Keratinocyte (primary cell): ENCODE measurements at regions not wholly inside any gene's neighbourhood (a gene's known extent, or its start where the extent isn't known, plus 50 kb on each side); places are given as distances from the start of the nearest gene placed in this dataset.

Experiments used
- DNase-seq: peaks from one replicate; pipeline ENCODE4 v3.0.0-alpha.2; 2011; ENCODE audit warnings: low read depth, missing footprints, low spot score
- FAIRE-seq: peaks from 2 replicates; lab custom pipeline; 2011; peaks lifted over from hg19 to GRCh38; lab: Jason Lieb, UNC
- H2AFZ ChIP-seq: 2 replicates; pipeline ENCODE4 v1.6.0; 2012; ENCODE audit warnings: low read length, control low read depth, inconsistent platforms; ENCODE audit not compliant: control insufficient read depth
- H3K27ac ChIP-seq: 2 replicates; pipeline ENCODE4 v1.5.1; 2011; ENCODE audit warnings: low read length; ENCODE audit not compliant: control insufficient read depth, insufficient read depth
- H3K27me3 ChIP-seq: 3 replicates; pipeline ENCODE4 v1.6.0; 2011; ENCODE audit warnings: low read length; ENCODE audit not compliant: control insufficient read depth, insufficient read depth; ENCODE audit errors: extremely low read depth
- H3K36me3 ChIP-seq, 2 experiments: 2 replicates in 1 of 2; 3 replicates in 1 of 2; pipeline ENCODE4 v1.5.1; 2011; ENCODE audit warnings: low read length in 2 of 2, mild to moderate bottlenecking in 1 of 2; ENCODE audit not compliant: control insufficient read depth in 2 of 2, insufficient read depth in 2 of 2; ENCODE audit errors: extremely low read depth in 1 of 2
- H3K4me1 ChIP-seq: 3 replicates; pipeline ENCODE4 v1.5.1; 2011; ENCODE audit warnings: low read length; ENCODE audit not compliant: control insufficient read depth, insufficient read depth; ENCODE audit errors: extremely low read depth
- H3K4me2 ChIP-seq: 3 replicates; pipeline ENCODE4 v1.6.0; 2011; ENCODE audit warnings: low read depth, low read length; ENCODE audit not compliant: control insufficient read depth, insufficient read depth; ENCODE audit errors: extremely low read depth
- H3K4me3 ChIP-seq, 3 experiments: fragments of 200-600 bp in 1 of 3; sonication (generic) in 1 of 3; 2 replicates in 2 of 3; 3 replicates in 1 of 3; pipeline ENCODE4 v1.5.1; 2011 to 2016; ENCODE audit warnings: low read length in 3 of 3, mild to moderate bottlenecking in 3 of 3, control low read depth in 2 of 3, inconsistent platforms in 1 of 3, low read depth in 1 of 3, mixed read lengths in 1 of 3, mixed run types in 1 of 3, moderate library complexity in 1 of 3; ENCODE audit not compliant: control insufficient read depth in 2 of 3, insufficient read depth in 2 of 3; ENCODE audit errors: extremely low read depth in 1 of 3
- H3K79me2 ChIP-seq: 2 replicates; pipeline ENCODE4 v1.6.0; 2012; ENCODE audit warnings: low read length; ENCODE audit not compliant: control insufficient read depth, insufficient read depth
- H3K9ac ChIP-seq: 3 replicates; pipeline ENCODE4 v1.6.0; 2011; ENCODE audit warnings: low read length; ENCODE audit not compliant: control insufficient read depth, insufficient read depth; ENCODE audit errors: extremely low read depth
- H3K9me1 ChIP-seq: 3 replicates; pipeline ENCODE4 v1.6.0; 2011; ENCODE audit warnings: low read length; ENCODE audit not compliant: control insufficient read depth, insufficient read depth; ENCODE audit errors: extremely low read depth
- H3K9me3 ChIP-seq: 2 replicates; pipeline ENCODE4 v1.5.1; 2012; ENCODE audit warnings: low read depth, low read length; ENCODE audit not compliant: control insufficient read depth
- H4K20me1 ChIP-seq: 3 replicates; pipeline ENCODE4 v1.6.0; 2011; ENCODE audit warnings: low read length; ENCODE audit not compliant: control insufficient read depth, insufficient read depth; ENCODE audit errors: extremely low read depth
- EZH2 ChIP-seq: IDR thresholded peaks from one replicate; pipeline ENCODE4 v1.6.1; 2012; ENCODE audit warnings: inconsistent platforms, mild to moderate bottlenecking, low read length, moderate library complexity
- dilution Hi-C: fragments of 300-500 bp; cut with MboI; formaldehyde crosslinking; loops from one replicate; pipeline ENCODE4 v1.7.0; 2020; ENCODE audit warnings: low sequenced_read_pairs; ENCODE audit not compliant: extremely low pct_ligation_motif_present
- TF ChIP-seq, protein P1 (sequence below), 3 experiments: IDR thresholded peaks in 1 of 3; conservative IDR thresholded peaks in 1 of 3; optimal IDR thresholded peaks in 1 of 3; 2 replicates in 2 of 3; 3 replicates in 1 of 3; pipeline versions ENCODE3 to v1.5.1; 2011; ENCODE audit warnings: low read length in 3 of 3, mild to moderate bottlenecking in 3 of 3, moderate library complexity in 2 of 3, control low read depth in 1 of 3, inconsistent platforms in 1 of 3; ENCODE audit not compliant: insufficient read depth in 2 of 3; ENCODE audit errors: extremely low read depth in 1 of 3

DNA sequence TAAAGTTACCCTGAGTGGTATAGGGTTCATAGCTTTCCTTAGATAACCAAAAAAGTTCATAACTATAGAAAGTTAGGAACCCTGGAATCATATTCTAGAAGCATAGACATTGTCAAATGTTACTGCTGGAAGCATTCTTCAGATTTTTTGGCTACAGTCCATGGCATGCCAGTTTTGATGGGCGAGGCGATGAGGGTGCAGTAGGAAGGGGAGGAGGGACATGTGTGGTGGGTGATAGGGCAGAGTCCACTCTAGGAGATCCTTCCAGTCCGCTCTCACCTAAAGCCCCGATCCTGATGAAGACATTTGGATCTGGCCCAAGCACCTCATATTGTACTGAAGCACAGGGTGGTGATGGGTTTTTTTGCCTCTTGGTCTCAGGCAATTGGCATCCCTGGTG lies 91.8 kb downstream of the HRH4 start:
- Histone ChIP-seq H3K4me2 (no peak overlapping the region), H3K27me3 (no peaks in the 10 kb centered on the region), H2AFZ (no peak overlapping the region), H3K9me3 (no peaks in the 10 kb centered on the region), H3K4me3 (no peak overlapping the region), H3K4me1 (peaks cover 7% of the 10 kb centered on the region), H3K27ac (no peak overlapping the region), H3K79me2 (no peaks in the 10 kb centered on the region), H4K20me1 (no peaks in the 10 kb centered on the region), H3K36me3 (no peaks in the 10 kb centered on the region), H3K9me1 (no peaks in the 10 kb centered on the region), H3K9ac (no peak overlapping the region)
- DNase-seq (no peak), FAIRE-seq (peak; percentile 36)
- TF ChIP-seq, protein P1, sequence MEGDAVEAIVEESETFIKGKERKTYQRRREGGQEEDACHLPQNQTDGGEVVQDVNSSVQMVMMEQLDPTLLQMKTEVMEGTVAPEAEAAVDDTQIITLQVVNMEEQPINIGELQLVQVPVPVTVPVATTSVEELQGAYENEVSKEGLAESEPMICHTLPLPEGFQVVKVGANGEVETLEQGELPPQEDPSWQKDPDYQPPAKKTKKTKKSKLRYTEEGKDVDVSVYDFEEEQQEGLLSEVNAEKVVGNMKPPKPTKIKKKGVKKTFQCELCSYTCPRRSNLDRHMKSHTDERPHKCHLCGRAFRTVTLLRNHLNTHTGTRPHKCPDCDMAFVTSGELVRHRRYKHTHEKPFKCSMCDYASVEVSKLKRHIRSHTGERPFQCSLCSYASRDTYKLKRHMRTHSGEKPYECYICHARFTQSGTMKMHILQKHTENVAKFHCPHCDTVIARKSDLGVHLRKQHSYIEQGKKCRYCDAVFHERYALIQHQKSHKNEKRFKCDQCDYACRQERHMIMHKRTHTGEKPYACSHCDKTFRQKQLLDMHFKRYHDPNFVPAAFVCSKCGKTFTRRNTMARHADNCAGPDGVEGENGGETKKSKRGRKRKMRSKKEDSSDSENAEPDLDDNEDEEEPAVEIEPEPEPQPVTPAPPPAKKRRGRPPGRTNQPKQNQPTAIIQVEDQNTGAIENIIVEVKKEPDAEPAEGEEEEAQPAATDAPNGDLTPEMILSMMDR (optimal IDR thresholded peaks at IDR 0.05 in 1 of 3, IDR thresholded peaks at IDR 0.05 in 1 of 3, conservative IDR thresholded peaks at IDR 0.05 in 1 of 3; ENCODE audit: extremely low read depth in 1 of 3, insufficient read depth in 2 of 3, low read length in 3 of 3) = no peak
- no peak for TF ChIP-seq EZH2
- dilution Hi-C loops = no loop called here

- H3K9me3 ChIP-seq = no peaks in the 10 kb centered on the region
- no peak overlapping the region for H3K4me2 ChIP-seq
- no peak for DNase-seq
- TF ChIP-seq, protein P1 (optimal IDR thresholded peaks at IDR 0.05 in 1 of 3, IDR thresholded peaks at IDR 0.05 in 1 of 3, conservative IDR thresholded peaks at IDR 0.05 in 1 of 3; ENCODE audit: extremely low read depth in 1 of 3, insufficient read depth in 2 of 3, low read length in 3 of 3) = no peak
- TF ChIP-seq EZH2 = no peak
- H3K27ac ChIP-seq = no peak overlapping the region
- no peaks in the 10 kb centered on the region for H3K79me2 ChIP-seq
- FAIRE-seq = peak; percentile 9
- dilution Hi-C loops = no loop called here
- no peaks in the 10 kb centered on the region for H3K36me3 ChIP-seq
- no peak overlapping the region for H3K9ac ChIP-seq
- H3K4me3 ChIP-seq = no peak overlapping the region
- H3K27me3 ChIP-seq = no peaks in the 10 kb centered on the region
- H2AFZ ChIP-seq = peak overlapping the region; percentile 76
- peaks cover 7% of the 10 kb centered on the region for H3K4me1 ChIP-seq
- no peaks in the 10 kb centered on the region for H4K20me1 ChIP-seq
- no peaks in the 10 kb centered on the region for H3K9me1 ChIP-seq
Measured at GRCh38 chr18:24553571-24554285, 93.3 kb downstream of the HRH4 start.
